Heart left ventricle (tissue), 16 donors: ENCODE measurements at regions not wholly inside any gene's neighbourhood (a gene's known extent, or its start where the extent isn't known, plus 50 kb on each side); places are given as distances from the start of the nearest gene placed in this dataset.

ENCODE experiments used
- ATAC-seq, 4 donors: fragments of 200-7000 bp; cut with Tn5 transposase; one replicate each; pipeline ENCODE4 v1.9.1; 2020 to 2022; ENCODE audit warnings: moderate library complexity in 4 of 4, mild to moderate bottlenecking in 3 of 4, moderate number of reproducible peaks in 1 of 4
- DNase-seq, 5 donors: peaks; one replicate each; pipeline ENCODE4 v3.0.0-alpha.2; 2020
- H3K27ac ChIP-seq, 12 donors: fragments of 200-600 bp; sonication (generic) in 4 of 12; one replicate each; pipeline versions ENCODE4 v1.5.0 to v1.8.0; 2016 to 2022; ENCODE audit warnings: mild to moderate bottlenecking in 2 of 12
- H3K27me3 ChIP-seq, 9 donors: fragments of 200-600 bp; sonication (generic) in 2 of 9; one replicate each; pipeline versions ENCODE4 v1.5.1 to v1.8.0; 2016 to 2022; ENCODE audit warnings: mild to moderate bottlenecking in 3 of 9
- H3K36me3 ChIP-seq, 9 donors: fragments of 200-600 bp; sonication (generic) in 2 of 9; one replicate each; pipeline versions ENCODE4 v1.5.0 to v1.8.0; 2018 to 2022; ENCODE audit warnings: mild to moderate bottlenecking in 2 of 9
- H3K4me1 ChIP-seq, 12 donors: fragments of 200-600 bp; sonication (generic) in 4 of 12; one replicate each; pipeline versions ENCODE4 v1.5.0 to v1.8.0; 2016 to 2022; ENCODE audit warnings: mild to moderate bottlenecking in 3 of 12
- H3K4me3 ChIP-seq, 12 donors: fragments of 200-600 bp; sonication (generic) in 4 of 12; one replicate each; pipeline versions ENCODE4 v1.5.0 to v1.8.0; 2017 to 2022; ENCODE audit warnings: mild to moderate bottlenecking in 9 of 12, moderate library complexity in 4 of 12
- H3K9me3 ChIP-seq, 12 donors: fragments of 200-600 bp; sonication (generic) in 4 of 12; one replicate each; pipeline versions ENCODE4 v1.5.0 to v1.8.0; 2016 to 2022; ENCODE audit warnings: mild to moderate bottlenecking in 1 of 12
- POLR2A ChIP-seq, 2 donors: fragments of 450-650 bp; IDR thresholded peaks; one replicate each; pipeline ENCODE4 v1.6.1; 2017; ENCODE audit warnings: antibody characterized with exemption in 2 of 2, mild to moderate bottlenecking in 2 of 2, moderate library complexity in 2 of 2
- WGBS, 4 donors: extraction: QIAGEN DNeasy Blood & Tissue Kit in 2 of 4; methylation state at CpG; one replicate each; pipeline versions ENCODE4 v1.1.5 to v1.1.7; 2013 to 2018; 5-methylcytosine and 5-hydroxymethylcytosine counted together
- intact Hi-C, 10 donors: fragments of 100-400 bp; cut with DNase I; formaldehyde crosslinking; loops; one replicate each; pipeline versions ENCODE4 v1.11.1 to v1.14.2; 2022
- TF ChIP-seq, protein P1 (sequence below), 12 donors: fragments of 200-600 bp; sonication (generic) in 4 of 12; IDR thresholded peaks; one replicate each; pipeline versions ENCODE4 v1.5.0 to v1.8.0; 2018 to 2022; ENCODE audit warnings: antibody characterized with exemption in 12 of 12, mild to moderate bottlenecking in 5 of 12
- donor health status: ischemic (EF 13 %, LVEDD 7.1; RV severe dilation, severe dysfunction).
- donor health status: healthy with polysubstance abuse.
- donor health status: DM: no; HTN: yes; CAD: no.
- donor health status: DM: no; HTN: no; CAD: no.
- donor health status: ischemic (EF 25% LVEDD 6.9; RV normal size, moderate dysfunction).
- donor health status: ischemic (EF 25% LVEDD 5.7; RV mildly dilated, moderate dysfunction).
- donor health status: healthy.
- donor health status: DM: yes; HTN: yes; CAD: no.
- donor health status: ischemic (EF 35%, LVEDD 5.7; RV mildly dilated, moderate dysfunction).
- donor health status: nonischemic (EF 11% LVEDD 7.7; RV severe dilation, severe dysfunction).
- donor health status: DM: yes; HTN: yes; CAD: no.
- donor health status: PGD.
- donor health status: ischemic (EF 29% LVEDD 5.4; RV normal size, mild dysfunction).
- donor health status: nonischemic (EF 23%, LVEDD 6.1; RV moderate dilation, normal function).

DNA sequence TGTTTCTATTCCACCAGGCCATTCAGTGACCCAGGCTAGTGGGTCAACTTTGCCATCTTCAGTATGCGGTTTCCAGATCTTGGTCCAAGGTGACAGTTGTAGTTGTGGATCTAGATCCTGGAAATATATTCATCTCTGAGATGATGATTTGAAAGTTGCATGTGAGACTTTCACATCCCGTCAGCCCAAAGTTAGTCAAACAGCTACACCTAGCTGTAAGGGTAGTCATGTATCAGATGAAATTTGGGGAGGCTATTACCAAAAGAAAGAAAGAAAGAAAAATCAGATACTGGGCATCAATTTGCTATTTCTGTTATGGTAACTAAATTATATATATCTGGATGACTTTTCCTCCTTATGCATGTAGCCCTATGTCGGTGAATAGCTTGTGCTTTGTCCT lies 259.4 kb upstream of the ARX start:
- ATAC-seq (no peak), DNase-seq (no peak)
- intact Hi-C loops: no loop called here
- Histone ChIP-seq H3K9me3 (no peaks in the 10 kb centered on the region), H3K4me1 (no peaks in the 10 kb centered on the region), H3K27ac (no peak overlapping the region), H3K36me3 (no peaks in the 10 kb centered on the region), H3K27me3 (no peaks in the 10 kb centered on the region), H3K4me3 (no peak overlapping the region)
- TF ChIP-seq POLR2A (IDR thresholded peaks at IDR 0.05): no peak
- TF ChIP-seq, protein P1, sequence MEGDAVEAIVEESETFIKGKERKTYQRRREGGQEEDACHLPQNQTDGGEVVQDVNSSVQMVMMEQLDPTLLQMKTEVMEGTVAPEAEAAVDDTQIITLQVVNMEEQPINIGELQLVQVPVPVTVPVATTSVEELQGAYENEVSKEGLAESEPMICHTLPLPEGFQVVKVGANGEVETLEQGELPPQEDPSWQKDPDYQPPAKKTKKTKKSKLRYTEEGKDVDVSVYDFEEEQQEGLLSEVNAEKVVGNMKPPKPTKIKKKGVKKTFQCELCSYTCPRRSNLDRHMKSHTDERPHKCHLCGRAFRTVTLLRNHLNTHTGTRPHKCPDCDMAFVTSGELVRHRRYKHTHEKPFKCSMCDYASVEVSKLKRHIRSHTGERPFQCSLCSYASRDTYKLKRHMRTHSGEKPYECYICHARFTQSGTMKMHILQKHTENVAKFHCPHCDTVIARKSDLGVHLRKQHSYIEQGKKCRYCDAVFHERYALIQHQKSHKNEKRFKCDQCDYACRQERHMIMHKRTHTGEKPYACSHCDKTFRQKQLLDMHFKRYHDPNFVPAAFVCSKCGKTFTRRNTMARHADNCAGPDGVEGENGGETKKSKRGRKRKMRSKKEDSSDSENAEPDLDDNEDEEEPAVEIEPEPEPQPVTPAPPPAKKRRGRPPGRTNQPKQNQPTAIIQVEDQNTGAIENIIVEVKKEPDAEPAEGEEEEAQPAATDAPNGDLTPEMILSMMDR (IDR thresholded peaks at IDR 0.05): no peak
- WGBS, 4 donors: 69 to 87% (median 77%) methylated on average over 3 of the region's 3 CpGs

DNA sequence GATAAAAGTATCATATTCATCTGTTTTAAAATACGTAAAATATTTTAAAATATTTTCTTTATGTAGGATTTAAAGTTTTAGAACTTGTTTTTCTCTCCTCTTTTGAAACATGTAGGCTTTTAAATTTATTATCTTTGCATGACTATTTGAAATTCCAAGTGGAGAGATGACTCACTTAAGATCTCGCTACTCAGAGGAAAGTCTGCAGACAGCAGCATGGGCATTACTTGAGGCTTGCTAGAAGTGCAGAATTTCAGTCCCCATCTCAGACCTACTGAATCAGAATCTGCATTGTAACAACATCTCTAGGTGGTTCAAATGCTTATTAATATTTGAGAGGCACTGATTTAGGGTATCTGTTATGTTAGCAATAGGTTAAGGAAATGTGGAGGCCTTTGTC lies 225.7 kb upstream of the ARX start:
- TF ChIP-seq, protein P1 (IDR thresholded peaks at IDR 0.05): no peak
- TF ChIP-seq POLR2A (IDR thresholded peaks at IDR 0.05): no peak
- Histone ChIP-seq H3K36me3 (no peaks in the 10 kb centered on the region), H3K27ac (no peak overlapping the region), H3K4me3 (no peak overlapping the region), H3K9me3 (no peaks in the 10 kb centered on the region), H3K4me1 (no peaks in the 10 kb centered on the region), H3K27me3 (peaks cover 0 to 3% (median 0%) of the 10 kb centered on the region in 9 donors)
- 66 to 85% (median 78%) methylated on average over 2 of the region's 2 CpGs for WGBS, 4 donors
- intact Hi-C loops: no loop called here
- ATAC-seq: no peak
- DNase-seq: no peak

DNA sequence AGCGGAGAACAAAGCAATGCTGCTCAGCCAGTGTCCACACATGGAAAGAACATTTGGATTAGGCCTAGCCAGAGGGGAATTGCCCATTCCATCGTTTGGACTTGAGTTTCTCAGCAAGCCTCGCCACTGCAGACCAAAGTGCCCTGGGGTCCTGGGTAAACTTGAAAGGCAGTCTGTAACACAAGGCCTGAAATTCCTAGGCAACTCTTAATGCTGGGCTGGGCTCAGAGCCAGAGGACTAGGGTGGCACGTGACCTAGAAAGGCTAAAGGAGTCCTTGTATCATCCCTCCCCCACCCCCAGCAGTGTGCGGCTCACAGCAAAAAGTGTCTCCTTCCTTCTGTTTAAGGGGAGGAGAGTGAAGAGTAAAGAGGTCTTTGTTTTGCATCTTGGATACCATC lies 210.4 kb upstream of the ARX start:
- Histone ChIP-seq H3K4me3 (no peak overlapping the region), H3K36me3 (no peaks in the 10 kb centered on the region), H3K9me3 (peaks cover 0 to 5% (median 0%) of the 10 kb centered on the region in 12 donors), H3K27ac (no peak overlapping the region), H3K4me1 (no peaks in the 10 kb centered on the region), H3K27me3 (no peaks in the 10 kb centered on the region)
- ATAC-seq (no peak), DNase-seq (no peak)
- intact Hi-C loops: no loop called here
- TF ChIP-seq POLR2A (IDR thresholded peaks at IDR 0.05): no peak
- TF ChIP-seq, protein P1 (IDR thresholded peaks at IDR 0.05): no peak
- WGBS, 4 donors: 65 to 76% (median 73%) methylated on average over 5 of the region's 5 CpGs

DNA sequence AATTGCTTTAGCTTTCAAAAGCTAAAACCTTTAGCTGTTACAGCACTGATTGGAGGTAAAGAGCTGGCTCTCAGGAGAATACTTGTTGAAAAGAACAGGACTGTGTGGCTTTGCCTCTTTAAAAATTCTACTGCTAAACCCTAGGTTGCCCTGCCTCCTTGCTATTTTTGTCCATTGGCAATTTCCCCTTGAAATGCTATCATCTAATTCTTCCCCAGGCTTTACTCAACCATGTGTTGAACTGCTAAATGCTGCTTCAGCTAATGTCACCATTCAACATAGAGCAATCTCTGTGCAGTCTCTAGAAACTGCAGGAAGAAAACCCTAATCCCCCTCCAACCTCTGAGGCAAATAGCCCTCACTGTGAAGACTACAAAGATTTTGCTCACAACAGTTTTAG lies 203.7 kb upstream of the ARX start:
- Histone ChIP-seq H3K27ac (no peak overlapping the region), H3K4me1 (no peaks in the 10 kb centered on the region), H3K9me3 (no peaks in the 10 kb centered on the region), H3K27me3 (no peaks in the 10 kb centered on the region), H3K36me3 (no peaks in the 10 kb centered on the region), H3K4me3 (no peak overlapping the region)
- DNase-seq (no peak), ATAC-seq (no peak)
- intact Hi-C loops: no loop called here
- TF ChIP-seq, protein P1 (IDR thresholded peaks at IDR 0.05): no peak
- TF ChIP-seq POLR2A (IDR thresholded peaks at IDR 0.05): no peak
